ENCODE measurements at regions not wholly inside any gene's neighbourhood (a gene's known extent, or its start where the extent isn't known, plus 50 kb on each side); places are given as distances from the start of the nearest gene placed in this dataset.

- FAIRE-seq = no peak
Measured at GRCh38 chr20:24761220-24762065, 187.6 kb upstream of the CST7 start.

GRCh38 chr20:24762371-24762770, 186.7 kb upstream of the CST7 start:
- FAIRE-seq (no peak), DNase-seq (ENCODE audit: insufficient read length, low spot score) (no peak)

More at GRCh38 chr20:24761220-24762065, 187.6 kb upstream of the CST7 start:
- DNase-seq (ENCODE audit: insufficient read length, low spot score) = no peak

GRCh38 chr20:24762791-24763350, 186.2 kb upstream of the CST7 start:
- no peak for DNase-seq (ENCODE audit: insufficient read length, low spot score)
- no peak for FAIRE-seq

GRCh38 chr20:24763386-24764026, 185.6 kb upstream of the CST7 start:
- FAIRE-seq = no peak
- DNase-seq (ENCODE audit: insufficient read length, low spot score) = no peak

GRCh38 chr20:24764027-24764793, 184.9 kb upstream of the CST7 start:
- FAIRE-seq (no peak), DNase-seq (ENCODE audit: insufficient read length, low spot score) (no peak)

GRCh38 chr20:24764794-24765202, 184.3 kb upstream of the CST7 start:
- no peak for DNase-seq (ENCODE audit: insufficient read length, low spot score)
- no peak for FAIRE-seq

GRCh38 chr20:24765316-24766142, 183.5 kb upstream of the CST7 start:
- no peak for DNase-seq (ENCODE audit: insufficient read length, low spot score)
- no peak for FAIRE-seq

- DNase-seq (ENCODE audit: insufficient read length, low spot score) (no peak), FAIRE-seq (no peak)
Measured at GRCh38 chr20:24766143-24766527, 182.9 kb upstream of the CST7 start.

- no peak for DNase-seq (ENCODE audit: insufficient read length, low spot score)
- FAIRE-seq = no peak
Measured at GRCh38 chr20:24766826-24767622, 182.0 kb upstream of the CST7 start.

- DNase-seq (ENCODE audit: insufficient read length, low spot score) = no peak
- no peak for FAIRE-seq
Measured at GRCh38 chr20:24767623-24768100, 181.4 kb upstream of the CST7 start.

GRCh38 chr20:24768201-24768636, 180.8 kb upstream of the CST7 start:
- FAIRE-seq (no peak), DNase-seq (ENCODE audit: insufficient read length, low spot score) (no peak)

- no peak for FAIRE-seq
- DNase-seq (ENCODE audit: insufficient read length, low spot score) = no peak
Measured at GRCh38 chr20:24768713-24769601, 180.1 kb upstream of the CST7 start.

- FAIRE-seq (no peak), DNase-seq (ENCODE audit: insufficient read length, low spot score) (no peak)
Measured at GRCh38 chr20:24769878-24770627, 179.0 kb upstream of the CST7 start.

- FAIRE-seq (no peak), DNase-seq (ENCODE audit: insufficient read length, low spot score) (no peak)
Measured at GRCh38 chr20:24770628-24771541, 178.2 kb upstream of the CST7 start.

- DNase-seq (ENCODE audit: insufficient read length, low spot score) (no peak), FAIRE-seq (no peak)
Measured at GRCh38 chr20:24771542-24772061, 177.5 kb upstream of the CST7 start.

GRCh38 chr20:24772667-24773066, 176.4 kb upstream of the CST7 start:
- DNase-seq (ENCODE audit: insufficient read length, low spot score) (no peak), FAIRE-seq (no peak)

Measured in HTR-8/SVneo (cell line).